ENCODE measurements at regions not wholly inside any gene's neighbourhood (a gene's known extent, or its start where the extent isn't known, plus 50 kb on each side); places are given as distances from the start of the nearest gene placed in this dataset.

- TF ChIP-seq RAD21 (IDR thresholded peaks at IDR 0.05; ENCODE audit: insufficient read depth, low read depth, low read length) (no peak), NFXL1 (IDR thresholded peaks at IDR 0.05; ENCODE audit: borderline replicate concordance) (no peak), EZH2 (IDR thresholded peaks at IDR 0.05; ENCODE audit: borderline replicate concordance, control insufficient read depth, low read depth, low read length) (no peak), POLR2A (IDR thresholded peaks at IDR 0.05; ENCODE audit: low read depth, low read length) (no peak), ZBTB11 (CRISPR knock-in tag; IDR thresholded peaks at IDR 0.05) (no peak)
These were observed 182.2 kb downstream of the SH2D4B start for GRCh38 chr10:80719935-80720334.
